ENCODE measurements at regions not wholly inside any gene's neighbourhood (a gene's known extent, or its start where the extent isn't known, plus 50 kb on each side); places are given as distances from the start of the nearest gene placed in this dataset.

GRCh38 chr13:38024431-38024830 lies 154.9 kb upstream of the TRPC4 start:
- DNase-seq, result no peak
- no peaks in the 10 kb centered on the region for H3K27me3 ChIP-seq
- H3K36me3 ChIP-seq (replicated peaks in 1 of 2), result no peaks in the 10 kb centered on the region
- 31 to 43% (median 35%) methylated on average over 2 of the region's 2 CpGs for WGBS, 4 donors
- H3K4me1 ChIP-seq (replicated peaks in 1 of 2), result no peaks in the 10 kb centered on the region
- intact Hi-C loops (cut with DNase I), result no loop called here
- no peak overlapping the region for H3K4me3 ChIP-seq
- TF ChIP-seq POLR2A (IDR thresholded peaks at IDR 0.05), result no peak
- TF ChIP-seq, protein P1, sequence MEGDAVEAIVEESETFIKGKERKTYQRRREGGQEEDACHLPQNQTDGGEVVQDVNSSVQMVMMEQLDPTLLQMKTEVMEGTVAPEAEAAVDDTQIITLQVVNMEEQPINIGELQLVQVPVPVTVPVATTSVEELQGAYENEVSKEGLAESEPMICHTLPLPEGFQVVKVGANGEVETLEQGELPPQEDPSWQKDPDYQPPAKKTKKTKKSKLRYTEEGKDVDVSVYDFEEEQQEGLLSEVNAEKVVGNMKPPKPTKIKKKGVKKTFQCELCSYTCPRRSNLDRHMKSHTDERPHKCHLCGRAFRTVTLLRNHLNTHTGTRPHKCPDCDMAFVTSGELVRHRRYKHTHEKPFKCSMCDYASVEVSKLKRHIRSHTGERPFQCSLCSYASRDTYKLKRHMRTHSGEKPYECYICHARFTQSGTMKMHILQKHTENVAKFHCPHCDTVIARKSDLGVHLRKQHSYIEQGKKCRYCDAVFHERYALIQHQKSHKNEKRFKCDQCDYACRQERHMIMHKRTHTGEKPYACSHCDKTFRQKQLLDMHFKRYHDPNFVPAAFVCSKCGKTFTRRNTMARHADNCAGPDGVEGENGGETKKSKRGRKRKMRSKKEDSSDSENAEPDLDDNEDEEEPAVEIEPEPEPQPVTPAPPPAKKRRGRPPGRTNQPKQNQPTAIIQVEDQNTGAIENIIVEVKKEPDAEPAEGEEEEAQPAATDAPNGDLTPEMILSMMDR (IDR thresholded peaks at IDR 0.05), result no peak
- no peak overlapping the region for H3K27ac ChIP-seq
- no peaks in the 10 kb centered on the region for H3K9me3 ChIP-seq (replicated peaks in 1 of 3)

- Histone ChIP-seq H3K9me3 (replicated peaks in 1 of 3) (no peaks in the 10 kb centered on the region), H3K36me3 (replicated peaks in 1 of 2) (no peaks in the 10 kb centered on the region), H3K27me3 (no peaks in the 10 kb centered on the region), H3K27ac (no peak overlapping the region), H3K4me3 (no peak overlapping the region), H3K4me1 (replicated peaks in 1 of 2) (no peaks in the 10 kb centered on the region)
- 69 to 96% (median 70%) methylated on average over 2 of the region's 2 CpGs for WGBS, 4 donors
- intact Hi-C loops (cut with DNase I), result no loop called here
- no peak for DNase-seq
- no peak for TF ChIP-seq POLR2A (IDR thresholded peaks at IDR 0.05)
- TF ChIP-seq, protein P1 (IDR thresholded peaks at IDR 0.05), result no peak
These were observed 147.7 kb upstream of the TRPC4 start for GRCh38 chr13:38017320-38017719.

GRCh38 chr13:38013676-38014075 lies 144.1 kb upstream of the TRPC4 start:
- H3K9me3 ChIP-seq (replicated peaks in 1 of 3), result no peaks in the 10 kb centered on the region
- H3K27me3 ChIP-seq, result no peaks in the 10 kb centered on the region
- H3K4me3 ChIP-seq, result no peak overlapping the region
- intact Hi-C loops (cut with DNase I), result no loop called here
- DNase-seq, result no peak
- H3K27ac ChIP-seq, result no peak overlapping the region
- H3K4me1 ChIP-seq (replicated peaks in 1 of 2), result no peaks in the 10 kb centered on the region
- TF ChIP-seq, protein P1 (IDR thresholded peaks at IDR 0.05), result no peak
- TF ChIP-seq POLR2A (IDR thresholded peaks at IDR 0.05), result no peak
- 79 to 89% (median 88%) methylated on average over 1 of the region's 1 CpG for WGBS, 4 donors
- H3K36me3 ChIP-seq (replicated peaks in 1 of 2), result no peaks in the 10 kb centered on the region

GRCh38 chr13:38012096-38012495 lies 142.5 kb upstream of the TRPC4 start:
- no peaks in the 10 kb centered on the region for H3K36me3 ChIP-seq (replicated peaks in 1 of 2)
- H3K4me1 ChIP-seq (replicated peaks in 1 of 2), result no peaks in the 10 kb centered on the region
- no peak for DNase-seq
- no peaks in the 10 kb centered on the region for H3K9me3 ChIP-seq (replicated peaks in 1 of 3)
- intact Hi-C loops (cut with DNase I), result no loop called here
- 84 to 90% (median 87%) methylated on average over 4 of the region's 4 CpGs for WGBS, 4 donors
- H3K27me3 ChIP-seq, result no peaks in the 10 kb centered on the region
- no peak overlapping the region for H3K4me3 ChIP-seq
- H3K27ac ChIP-seq, result no peak overlapping the region
- TF ChIP-seq, protein P1 (IDR thresholded peaks at IDR 0.05), result no peak
- TF ChIP-seq POLR2A (IDR thresholded peaks at IDR 0.05), result no peak

All from adrenal gland (tissue), 9 donors.